Activated T-helper 1 cell treated with anti-CD3 and anti-CD28 coated beads, Interleukin-12 subunit alpha, Interleukin-12 subunit beta, Interleukin-2, Interleukin-4 antibody, amounts not matched to agents 30 ng/mL and 10 ng/mL and 1 ng/mL, durations not matched to agents 14 hours and 24 hours and 36 hours (primary cell): ENCODE measurements at regions not wholly inside any gene's neighbourhood (a gene's known extent, or its start where the extent isn't known, plus 50 kb on each side); places are given as distances from the start of the nearest gene placed in this dataset.

Source experiments
- DNase-seq: peaks from one replicate; pipeline ENCODE4 v3.0.0; 2021; ENCODE audit warnings: low spot score
- H3K27ac Mint-ChIP-seq: one replicate; pipeline ENCODE4 v1.8.0; 2021; ENCODE audit warnings: mild to moderate bottlenecking, mixed read lengths
- H3K27me3 Mint-ChIP-seq: one replicate; pipeline ENCODE4 v1.8.0; 2022; ENCODE audit warnings: mild to moderate bottlenecking, moderate library complexity, mixed read lengths; ENCODE audit not compliant: insufficient read depth
- H3K36me3 Mint-ChIP-seq: one replicate; pipeline ENCODE4 v1.8.0; 2021; ENCODE audit warnings: low read depth, mixed read lengths
- H3K4me1 Mint-ChIP-seq: one replicate; pipeline ENCODE4 v1.8.0; 2021; ENCODE audit warnings: low read depth, mixed read lengths
- H3K4me3 Mint-ChIP-seq: one replicate; pipeline ENCODE4 v1.8.0; 2021; ENCODE audit warnings: mild to moderate bottlenecking, moderate library complexity, mixed read lengths
- H3K9me3 Mint-ChIP-seq: one replicate; pipeline ENCODE4 v1.8.0; 2021; ENCODE audit warnings: mixed read lengths
- intact Hi-C: fragments of 100-400 bp; cut with micrococcal nuclease; formaldehyde crosslinking; loops from one replicate; pipeline ENCODE4 v1.15.1; 2024

GRCh38 chr11:116409238-116409637 lies 363.5 kb downstream of the BUD13 start:
- Mint-ChIP-seq H3K4me3 (no peak overlapping the region), H3K36me3 (no peaks in the 10 kb centered on the region), H3K4me1 (no peaks in the 10 kb centered on the region), H3K27ac (no peak overlapping the region), H3K9me3 (no peaks in the 10 kb centered on the region), H3K27me3 (peaks cover 2% of the 10 kb centered on the region)
- DNase-seq = no peak
- intact Hi-C loops = no loop called here

GRCh38 chr11:116406042-116406441 lies 366.7 kb downstream of the BUD13 start:
- intact Hi-C loops = no loop called here
- no peak for DNase-seq
- Mint-ChIP-seq H3K4me1 (no peaks in the 10 kb centered on the region), H3K27me3 (no peaks in the 10 kb centered on the region), H3K9me3 (no peaks in the 10 kb centered on the region), H3K36me3 (no peaks in the 10 kb centered on the region), H3K27ac (no peak overlapping the region), H3K4me3 (no peak overlapping the region)

GRCh38 chr11:116404462-116404798 lies 368.4 kb downstream of the BUD13 start:
- Mint-ChIP-seq H3K4me3 (no peak overlapping the region), H3K27ac (no peak overlapping the region), H3K4me1 (no peaks in the 10 kb centered on the region), H3K9me3 (no peaks in the 10 kb centered on the region), H3K36me3 (no peaks in the 10 kb centered on the region), H3K27me3 (no peaks in the 10 kb centered on the region)
- no peak for DNase-seq
- intact Hi-C loops = no loop called here

- H3K4me3 Mint-ChIP-seq = no peak overlapping the region
These were observed 368.9 kb downstream of the BUD13 start for GRCh38 chr11:116403794-116404461.

DNA sequence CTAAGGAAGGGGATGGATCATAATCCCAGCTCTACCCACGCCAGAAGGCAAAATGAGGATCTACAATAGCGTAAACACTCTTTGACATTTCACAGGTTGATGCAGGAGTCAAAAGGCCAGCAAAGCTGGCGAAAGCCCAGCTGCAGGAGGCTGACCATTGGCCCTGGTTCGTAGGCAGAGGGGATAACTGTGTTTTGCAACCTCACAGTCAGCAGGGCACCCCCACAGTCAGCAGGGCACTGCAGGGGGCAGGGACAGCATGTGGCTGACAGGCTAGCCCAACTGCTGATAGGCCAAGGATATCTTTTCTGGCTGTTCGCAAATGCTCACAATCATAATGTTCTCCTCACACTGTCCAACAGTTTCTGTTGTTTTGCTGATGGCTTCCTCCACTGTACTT lies 372.7 kb downstream of the BUD13 start:
- H3K36me3 Mint-ChIP-seq = no peaks in the 10 kb centered on the region
- H3K4me3 Mint-ChIP-seq = no peak overlapping the region
- no peaks in the 10 kb centered on the region for H3K27me3 Mint-ChIP-seq
- intact Hi-C loops = no loop called here
- no peaks in the 10 kb centered on the region for H3K4me1 Mint-ChIP-seq
- no peak overlapping the region for H3K27ac Mint-ChIP-seq
- H3K9me3 Mint-ChIP-seq = no peaks in the 10 kb centered on the region
- DNase-seq = no peak

More at GRCh38 chr11:116403794-116404461, 368.9 kb downstream of the BUD13 start:
- H3K4me1 Mint-ChIP-seq = no peaks in the 10 kb centered on the region
- DNase-seq = no peak
- H3K36me3 Mint-ChIP-seq = no peaks in the 10 kb centered on the region
- H3K9me3 Mint-ChIP-seq = no peaks in the 10 kb centered on the region
- no peaks in the 10 kb centered on the region for H3K27me3 Mint-ChIP-seq
- intact Hi-C loops = no loop called here
- H3K27ac Mint-ChIP-seq = no peak overlapping the region

- intact Hi-C loops = no loop called here
- H3K27ac Mint-ChIP-seq = no peak overlapping the region
- H3K9me3 Mint-ChIP-seq = no peaks in the 10 kb centered on the region
- no peak overlapping the region for H3K4me3 Mint-ChIP-seq
- H3K27me3 Mint-ChIP-seq = no peaks in the 10 kb centered on the region
- H3K36me3 Mint-ChIP-seq = no peaks in the 10 kb centered on the region
- DNase-seq = no peak
- no peaks in the 10 kb centered on the region for H3K4me1 Mint-ChIP-seq
These were observed 375.1 kb downstream of the BUD13 start for GRCh38 chr11:116397602-116398084.

GRCh38 chr11:116396331-116396730 lies 376.5 kb downstream of the BUD13 start:
- Mint-ChIP-seq H3K36me3 (no peaks in the 10 kb centered on the region), H3K4me3 (no peak overlapping the region), H3K27ac (no peak overlapping the region), H3K27me3 (no peaks in the 10 kb centered on the region), H3K9me3 (no peaks in the 10 kb centered on the region), H3K4me1 (no peaks in the 10 kb centered on the region)
- DNase-seq = no peak
- intact Hi-C loops = no loop called here

- Mint-ChIP-seq H3K4me3 (no peak overlapping the region), H3K36me3 (no peaks in the 10 kb centered on the region), H3K27ac (no peak overlapping the region), H3K4me1 (no peaks in the 10 kb centered on the region), H3K9me3 (no peaks in the 10 kb centered on the region), H3K27me3 (no peaks in the 10 kb centered on the region)
- no peak for DNase-seq
- intact Hi-C loops = no loop called here
These were observed 378.8 kb downstream of the BUD13 start for GRCh38 chr11:116394022-116394421.

- Mint-ChIP-seq H3K4me3 (no peak overlapping the region), H3K4me1 (no peaks in the 10 kb centered on the region), H3K9me3 (no peaks in the 10 kb centered on the region), H3K36me3 (no peaks in the 10 kb centered on the region), H3K27ac (no peak overlapping the region), H3K27me3 (no peaks in the 10 kb centered on the region)
- intact Hi-C loops = no loop called here
- no peak for DNase-seq
These were observed 381.8 kb downstream of the BUD13 start for GRCh38 chr11:116390963-116391362.

DNA sequence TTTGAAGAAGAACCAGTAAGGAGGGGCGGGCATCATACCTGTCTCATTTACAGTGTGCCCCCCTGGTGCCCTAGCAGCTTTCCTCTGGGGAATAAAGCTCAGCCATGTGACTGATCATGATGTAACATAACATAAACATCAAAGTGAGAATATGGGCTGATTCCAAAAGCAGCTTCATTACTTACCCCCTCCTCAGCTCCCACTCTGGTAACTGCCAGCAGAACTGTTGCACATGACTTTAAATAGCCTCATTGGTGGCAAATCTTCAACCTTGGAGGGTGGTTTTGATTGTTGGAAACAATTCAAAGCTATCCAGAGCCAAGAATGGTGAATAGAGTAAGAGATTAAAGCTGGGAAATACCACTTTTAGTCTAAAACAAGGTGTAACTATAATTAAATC lies 384.6 kb downstream of the BUD13 start:
- intact Hi-C loops = no loop called here
- Mint-ChIP-seq H3K36me3 (no peaks in the 10 kb centered on the region), H3K27ac (no peak overlapping the region), H3K9me3 (no peaks in the 10 kb centered on the region), H3K4me3 (no peak overlapping the region), H3K27me3 (no peaks in the 10 kb centered on the region), H3K4me1 (no peaks in the 10 kb centered on the region)
- no peak for DNase-seq

GRCh38 chr11:116387641-116388040 lies 385.1 kb downstream of the BUD13 start:
- no peaks in the 10 kb centered on the region for H3K36me3 Mint-ChIP-seq
- intact Hi-C loops = no loop called here
- no peak for DNase-seq
- no peaks in the 10 kb centered on the region for H3K27me3 Mint-ChIP-seq
- no peak overlapping the region for H3K4me3 Mint-ChIP-seq
- H3K9me3 Mint-ChIP-seq = no peaks in the 10 kb centered on the region
- H3K27ac Mint-ChIP-seq = no peak overlapping the region
- no peaks in the 10 kb centered on the region for H3K4me1 Mint-ChIP-seq

- Mint-ChIP-seq H3K4me1 (no peaks in the 10 kb centered on the region), H3K9me3 (no peaks in the 10 kb centered on the region), H3K4me3 (no peak overlapping the region), H3K27ac (no peak overlapping the region), H3K36me3 (no peaks in the 10 kb centered on the region), H3K27me3 (no peaks in the 10 kb centered on the region)
- DNase-seq = no peak
- intact Hi-C loops = no loop called here
These were observed 386.6 kb downstream of the BUD13 start for GRCh38 chr11:116386118-116386699.

GRCh38 chr11:116384876-116385275 lies 387.9 kb downstream of the BUD13 start:
- Mint-ChIP-seq H3K4me3 (no peak overlapping the region), H3K36me3 (no peaks in the 10 kb centered on the region), H3K27ac (no peak overlapping the region), H3K27me3 (no peaks in the 10 kb centered on the region), H3K9me3 (no peaks in the 10 kb centered on the region), H3K4me1 (no peaks in the 10 kb centered on the region)
- no peak for DNase-seq
- intact Hi-C loops = no loop called here

DNA sequence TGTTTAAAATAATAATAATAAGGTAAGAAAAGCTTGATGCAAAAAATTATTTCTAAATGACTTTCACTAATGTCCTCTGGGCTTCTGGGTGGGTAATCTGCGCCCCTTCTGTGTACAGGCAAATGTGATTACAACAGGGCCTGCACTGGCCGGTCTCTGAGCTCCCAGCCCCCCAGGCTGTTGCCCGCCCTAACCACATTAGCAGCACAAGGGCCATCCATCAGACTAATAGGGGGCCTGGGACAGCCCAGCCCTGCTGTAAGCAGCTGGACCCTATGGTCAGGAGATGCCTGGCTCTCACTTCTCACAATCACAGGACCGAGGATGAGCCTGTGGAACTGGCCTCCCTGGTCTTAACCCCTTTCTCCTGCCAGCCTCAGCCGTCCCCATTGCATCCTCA lies 388.4 kb downstream of the BUD13 start:
- intact Hi-C loops = no loop called here
- Mint-ChIP-seq H3K9me3 (no peaks in the 10 kb centered on the region), H3K4me3 (no peak overlapping the region), H3K27me3 (no peaks in the 10 kb centered on the region), H3K36me3 (no peaks in the 10 kb centered on the region), H3K4me1 (no peaks in the 10 kb centered on the region), H3K27ac (no peak overlapping the region)
- DNase-seq = no peak
